ENCODE measurements at regions not wholly inside any gene's neighbourhood (a gene's known extent, or its start where the extent isn't known, plus 50 kb on each side); places are given as distances from the start of the nearest gene placed in this dataset.

DNA sequence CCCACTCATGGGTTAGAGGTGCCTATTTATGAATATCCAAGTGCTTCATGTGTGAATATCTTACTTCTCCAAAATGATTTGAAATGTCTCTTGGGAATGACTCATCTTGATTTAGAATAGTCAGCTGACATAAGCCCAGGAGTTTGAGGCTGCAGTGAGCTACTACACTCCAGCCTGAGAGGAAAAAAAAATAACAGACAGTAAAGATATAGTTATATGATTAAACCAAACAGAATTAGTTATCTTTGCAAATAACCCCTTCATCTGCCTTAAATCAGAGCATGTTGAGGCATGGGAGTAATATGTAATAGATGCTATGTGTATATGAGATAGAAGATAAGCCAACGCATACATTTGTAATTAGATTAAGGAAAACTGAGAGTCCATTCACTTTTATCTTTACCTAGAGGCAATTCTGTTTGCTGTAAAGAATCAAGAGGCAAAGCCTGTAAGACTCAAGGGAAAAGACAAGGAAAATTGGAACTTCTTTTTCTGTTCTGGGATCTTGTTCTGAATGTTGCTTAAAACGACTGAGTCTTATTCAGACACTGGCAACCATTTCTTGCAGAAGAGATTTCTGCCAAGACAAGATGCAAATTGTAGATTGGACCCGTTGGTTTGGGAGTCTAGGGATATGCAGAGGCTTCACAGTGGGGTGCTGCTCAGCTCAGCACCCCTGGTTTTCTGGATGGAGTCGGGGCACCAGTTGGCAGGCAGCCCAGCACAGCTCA is 104.4 kb downstream of the LIPG start:
- DNase-seq (no peak), ATAC-seq (no peak)
- Histone ChIP-seq H3K36me3 (no peaks in the 10 kb centered on the region), H3K27ac (no peak overlapping the region), H3K27me3 (no peaks in the 10 kb centered on the region), H3K4me1 (peaks cover 11% of the 10 kb centered on the region), H3K4me3 (no peak overlapping the region), H3K9me3 (no peaks in the 10 kb centered on the region)
- intact Hi-C loops (cut with DNase I), result no loop called here
- TF ChIP-seq, protein P1, sequence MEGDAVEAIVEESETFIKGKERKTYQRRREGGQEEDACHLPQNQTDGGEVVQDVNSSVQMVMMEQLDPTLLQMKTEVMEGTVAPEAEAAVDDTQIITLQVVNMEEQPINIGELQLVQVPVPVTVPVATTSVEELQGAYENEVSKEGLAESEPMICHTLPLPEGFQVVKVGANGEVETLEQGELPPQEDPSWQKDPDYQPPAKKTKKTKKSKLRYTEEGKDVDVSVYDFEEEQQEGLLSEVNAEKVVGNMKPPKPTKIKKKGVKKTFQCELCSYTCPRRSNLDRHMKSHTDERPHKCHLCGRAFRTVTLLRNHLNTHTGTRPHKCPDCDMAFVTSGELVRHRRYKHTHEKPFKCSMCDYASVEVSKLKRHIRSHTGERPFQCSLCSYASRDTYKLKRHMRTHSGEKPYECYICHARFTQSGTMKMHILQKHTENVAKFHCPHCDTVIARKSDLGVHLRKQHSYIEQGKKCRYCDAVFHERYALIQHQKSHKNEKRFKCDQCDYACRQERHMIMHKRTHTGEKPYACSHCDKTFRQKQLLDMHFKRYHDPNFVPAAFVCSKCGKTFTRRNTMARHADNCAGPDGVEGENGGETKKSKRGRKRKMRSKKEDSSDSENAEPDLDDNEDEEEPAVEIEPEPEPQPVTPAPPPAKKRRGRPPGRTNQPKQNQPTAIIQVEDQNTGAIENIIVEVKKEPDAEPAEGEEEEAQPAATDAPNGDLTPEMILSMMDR (IDR thresholded peaks at IDR 0.05), result no peak

DNA sequence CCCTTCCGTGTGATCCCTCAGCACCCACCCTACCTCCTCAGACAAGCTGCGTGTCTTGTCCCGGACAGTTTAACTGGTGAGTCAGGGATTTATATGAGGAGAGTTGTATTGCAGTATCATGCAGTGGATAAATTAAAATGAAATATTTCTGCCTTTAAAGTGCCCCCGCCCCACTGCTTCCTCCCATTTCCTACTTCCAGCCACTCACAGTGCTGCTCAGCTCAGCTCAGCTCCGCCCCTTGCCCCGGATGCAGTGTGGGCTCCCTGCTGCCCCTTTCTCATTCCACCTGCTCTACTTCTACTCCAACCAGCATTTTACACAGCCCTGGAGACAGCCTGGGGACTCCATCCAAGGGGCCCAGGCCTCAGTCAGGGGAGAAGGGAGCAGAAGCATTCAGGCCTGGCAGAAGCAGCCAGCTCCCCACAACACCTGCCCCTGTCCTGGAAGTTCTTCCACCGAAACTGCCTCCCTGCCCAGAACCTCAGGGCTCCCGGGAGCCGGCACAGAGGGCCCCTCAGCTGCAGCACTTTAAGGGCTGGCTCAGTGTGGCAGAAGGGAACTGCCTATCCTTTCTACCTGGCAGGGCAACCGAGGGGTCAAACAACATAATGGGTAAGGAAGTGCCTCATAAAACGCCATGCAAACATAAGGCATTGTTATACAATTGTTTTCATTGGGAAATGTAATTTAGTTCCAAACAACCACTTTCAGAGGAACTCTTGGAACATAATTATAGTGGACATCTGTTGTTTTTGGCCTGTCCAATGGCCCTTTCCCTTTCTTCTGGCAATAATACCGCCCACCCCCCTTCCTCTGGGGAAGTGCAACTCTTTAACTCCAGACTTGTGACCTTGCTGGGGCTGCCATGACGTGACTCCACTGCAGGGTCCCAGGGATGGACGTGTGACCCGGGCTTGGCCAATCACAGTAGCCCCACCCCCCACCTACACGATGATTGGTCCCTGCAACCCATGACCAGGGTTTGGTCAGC is 102.3 kb downstream of the LIPG start:
- Histone ChIP-seq H3K27ac (peak overlapping the region; percentile 24), H3K9me3 (no peaks in the 10 kb centered on the region), H3K4me1 (peaks cover 11% of the 10 kb centered on the region), H3K4me3 (no peak overlapping the region), H3K36me3 (no peaks in the 10 kb centered on the region), H3K27me3 (no peaks in the 10 kb centered on the region)
- TF ChIP-seq, protein P1 (IDR thresholded peaks at IDR 0.05), result no peak
- intact Hi-C loops (cut with DNase I), result no loop called here
- ATAC-seq (no peak), DNase-seq (no peak)

DNA sequence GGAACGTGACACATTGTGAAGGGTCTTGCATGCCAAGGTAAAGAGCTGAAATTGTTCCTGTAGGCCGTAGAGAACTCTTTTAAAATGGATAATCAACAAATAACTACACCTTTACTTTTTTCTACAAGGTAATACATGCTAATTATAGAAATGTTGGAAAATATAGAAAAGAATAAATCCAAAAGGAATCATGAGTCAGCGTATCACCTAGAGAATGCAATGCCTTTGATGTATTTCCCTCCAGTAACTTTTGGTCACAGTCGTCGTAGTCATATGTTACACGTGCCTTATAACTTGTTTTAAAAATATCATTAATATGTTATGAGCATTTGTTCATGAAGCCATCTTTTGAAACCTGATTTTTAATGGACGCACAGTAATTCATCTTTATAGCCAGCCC is 100.6 kb downstream of the LIPG start:
- Histone ChIP-seq H3K9me3 (no peaks in the 10 kb centered on the region), H3K27me3 (no peaks in the 10 kb centered on the region), H3K4me3 (no peak overlapping the region), H3K36me3 (no peaks in the 10 kb centered on the region), H3K4me1 (peaks cover 5% of the 10 kb centered on the region), H3K27ac (no peak overlapping the region)
- intact Hi-C loops (cut with DNase I), result no loop called here
- ATAC-seq, result no peak
- no peak for DNase-seq
- TF ChIP-seq, protein P1 (IDR thresholded peaks at IDR 0.05), result no peak

DNA sequence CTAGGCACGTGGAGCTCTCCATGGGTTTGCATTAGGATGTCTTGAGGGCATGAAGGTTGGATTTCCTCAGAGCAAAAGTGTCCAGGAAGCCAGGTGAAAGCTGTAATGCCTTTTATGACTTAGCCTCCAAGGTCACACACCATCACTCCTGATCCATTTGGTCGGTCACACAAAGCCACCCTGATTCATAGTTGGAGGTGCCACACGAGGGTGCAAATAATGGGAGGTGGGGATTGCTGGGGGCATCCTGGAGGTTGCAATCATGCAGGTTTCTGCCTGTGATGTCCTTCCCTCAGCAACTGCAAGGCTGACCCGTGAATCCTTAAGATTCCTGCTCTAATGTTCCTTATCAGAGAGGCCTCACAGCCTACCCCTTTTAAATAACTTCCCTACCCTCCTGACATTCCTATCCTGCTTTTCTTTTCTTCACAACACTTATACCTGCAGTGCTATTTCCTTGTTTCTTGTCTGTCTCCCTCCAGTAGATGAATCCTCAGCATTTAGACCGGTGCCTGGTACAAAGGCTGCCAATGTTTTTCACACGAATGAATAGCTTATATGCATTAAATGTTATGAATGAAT is 97.1 kb downstream of the LIPG start:
- no peaks in the 10 kb centered on the region for H3K9me3 ChIP-seq
- peaks cover 5% of the 10 kb centered on the region for H3K4me1 ChIP-seq
- TF ChIP-seq, protein P1 (IDR thresholded peaks at IDR 0.05), result no peak
- H3K36me3 ChIP-seq, result no peaks in the 10 kb centered on the region
- H3K4me3 ChIP-seq, result no peak overlapping the region
- no peak overlapping the region for H3K27ac ChIP-seq
- no peaks in the 10 kb centered on the region for H3K27me3 ChIP-seq
- DNase-seq, result no peak
- intact Hi-C loops (cut with DNase I), result no loop called here
- no peak for ATAC-seq

DNA sequence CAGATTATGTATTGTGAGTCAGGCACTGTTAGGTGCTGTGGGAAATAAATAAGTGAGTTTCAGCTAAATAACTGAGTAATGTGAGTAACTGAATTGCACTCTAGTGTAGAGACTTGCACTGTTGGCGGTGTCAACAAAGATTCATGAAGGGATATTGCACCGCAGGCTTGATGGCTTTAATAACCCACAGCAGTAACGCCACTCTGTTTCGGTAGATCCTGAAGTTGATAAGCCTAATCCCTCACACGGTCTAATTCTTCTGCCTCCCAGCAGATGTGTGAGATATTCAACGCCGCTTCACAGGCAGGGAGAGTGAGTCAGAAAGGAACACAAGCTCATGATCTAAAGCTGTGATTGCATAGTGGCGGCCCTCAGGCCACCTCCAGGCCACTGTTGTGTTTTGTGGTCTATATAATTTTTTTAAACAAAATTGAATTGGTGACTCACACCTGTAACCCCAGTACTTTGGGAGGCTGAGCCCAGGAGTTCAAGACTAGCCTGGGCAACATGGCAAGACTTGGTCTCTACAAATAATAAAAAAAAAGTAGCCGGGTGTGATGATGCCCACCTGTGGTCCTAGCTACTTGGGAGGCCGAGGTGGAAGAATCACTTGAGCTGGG is 94.3 kb downstream of the LIPG start:
- H3K27ac ChIP-seq, result no peak overlapping the region
- no peak for ATAC-seq
- TF ChIP-seq, protein P1 (IDR thresholded peaks at IDR 0.05), result no peak

More for the DNA sequence above, 94.3 kb downstream of the LIPG start:
- Histone ChIP-seq H3K27me3 (no peaks in the 10 kb centered on the region), H3K36me3 (no peaks in the 10 kb centered on the region), H3K4me1 (peaks cover 3% of the 10 kb centered on the region), H3K4me3 (no peak overlapping the region), H3K9me3 (no peaks in the 10 kb centered on the region)
- no peak for DNase-seq
- intact Hi-C loops (cut with DNase I), result no loop called here
